ENCODE measurements at regions not wholly inside any gene's neighbourhood (a gene's known extent, or its start where the extent isn't known, plus 50 kb on each side); places are given as distances from the start of the nearest gene placed in this dataset.

DNA sequence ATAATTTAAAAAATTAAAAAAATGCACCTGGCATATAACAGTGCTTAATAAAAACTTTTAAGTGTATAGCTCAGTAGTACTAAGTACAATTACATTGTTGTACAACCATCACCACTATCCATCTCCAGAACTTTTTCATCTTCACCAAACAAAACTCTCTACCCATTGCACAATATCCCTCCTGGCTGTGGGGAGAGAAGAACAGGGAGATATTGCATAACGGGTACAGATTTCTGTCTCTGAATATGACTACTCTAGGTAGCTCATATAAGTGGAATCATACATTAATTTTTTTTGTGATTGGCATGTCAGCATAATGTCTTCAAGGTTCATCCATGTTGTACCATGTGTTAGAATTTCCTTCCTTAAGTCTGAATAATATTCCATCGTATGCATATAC is 91.0 kb upstream of the PLAAT1 start:
- TF ChIP-seq EZH2phosphoT487 (IDR thresholded peaks at IDR 0.05) (no peak), EZH2 (IDR thresholded peaks at IDR 0.05) (no peak)
- TF ChIP-seq, protein P1, sequence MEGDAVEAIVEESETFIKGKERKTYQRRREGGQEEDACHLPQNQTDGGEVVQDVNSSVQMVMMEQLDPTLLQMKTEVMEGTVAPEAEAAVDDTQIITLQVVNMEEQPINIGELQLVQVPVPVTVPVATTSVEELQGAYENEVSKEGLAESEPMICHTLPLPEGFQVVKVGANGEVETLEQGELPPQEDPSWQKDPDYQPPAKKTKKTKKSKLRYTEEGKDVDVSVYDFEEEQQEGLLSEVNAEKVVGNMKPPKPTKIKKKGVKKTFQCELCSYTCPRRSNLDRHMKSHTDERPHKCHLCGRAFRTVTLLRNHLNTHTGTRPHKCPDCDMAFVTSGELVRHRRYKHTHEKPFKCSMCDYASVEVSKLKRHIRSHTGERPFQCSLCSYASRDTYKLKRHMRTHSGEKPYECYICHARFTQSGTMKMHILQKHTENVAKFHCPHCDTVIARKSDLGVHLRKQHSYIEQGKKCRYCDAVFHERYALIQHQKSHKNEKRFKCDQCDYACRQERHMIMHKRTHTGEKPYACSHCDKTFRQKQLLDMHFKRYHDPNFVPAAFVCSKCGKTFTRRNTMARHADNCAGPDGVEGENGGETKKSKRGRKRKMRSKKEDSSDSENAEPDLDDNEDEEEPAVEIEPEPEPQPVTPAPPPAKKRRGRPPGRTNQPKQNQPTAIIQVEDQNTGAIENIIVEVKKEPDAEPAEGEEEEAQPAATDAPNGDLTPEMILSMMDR (IDR thresholded peaks at IDR 0.05), result no peak

Measured in neural progenitor cell (in vitro differentiated cells).